Activated gamma-delta T cell (primary cell): ENCODE measurements at regions not wholly inside any gene's neighbourhood (a gene's known extent, or its start where the extent isn't known, plus 50 kb on each side); places are given as distances from the start of the nearest gene placed in this dataset.

Experiments used
- DNase-seq: peaks from one replicate; lab custom pipeline; 2025; lab: John Stamatoyannopoulos, UW

GRCh38 chr4:1495416-1496115, 89.3 kb upstream of the NKX1-1 start:
- no peak for DNase-seq

DNA sequence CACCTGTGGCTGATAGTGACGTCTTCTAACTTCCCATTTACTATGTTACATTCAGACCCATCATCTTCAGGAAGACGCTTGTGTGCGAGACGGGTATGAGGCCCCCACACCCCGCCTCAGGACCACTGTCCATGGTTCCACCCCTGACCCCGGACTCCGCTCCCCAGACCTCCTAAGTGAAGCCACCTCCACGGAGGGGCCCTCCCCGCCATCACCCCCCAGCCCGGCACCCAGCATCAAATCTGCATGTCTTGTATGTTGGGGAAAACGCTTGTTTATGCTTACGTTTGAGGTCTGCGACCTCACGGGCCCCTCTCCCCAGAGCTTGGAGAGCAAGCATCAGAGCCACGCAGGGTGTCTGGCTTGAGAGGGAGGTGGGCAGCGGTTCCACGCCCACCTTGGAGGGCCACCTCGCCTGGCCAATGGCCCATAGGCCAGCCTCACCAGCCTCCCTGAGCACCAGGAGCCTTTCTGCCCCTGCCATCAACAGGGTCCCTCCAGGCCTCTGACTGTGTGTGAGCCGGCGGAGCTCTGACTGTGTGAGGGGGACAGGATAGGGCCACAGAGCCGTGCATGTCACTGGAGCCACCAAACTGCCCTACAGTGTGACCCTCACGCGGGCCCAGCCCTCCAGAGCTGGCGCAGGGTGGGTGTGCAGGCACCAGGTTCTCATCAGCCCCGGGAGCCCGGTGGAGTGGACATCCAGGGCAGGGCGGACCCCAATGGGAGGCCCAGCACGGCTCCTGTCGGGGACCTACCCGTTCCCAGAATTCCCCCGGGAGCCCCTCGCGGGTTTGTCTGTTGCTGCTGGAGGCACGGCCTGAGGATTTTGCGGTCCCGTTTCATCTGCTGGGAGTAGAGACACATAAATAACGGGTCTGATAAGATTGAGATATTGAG, 88.4 kb upstream of the NKX1-1 start:
- no peak for DNase-seq

- DNase-seq, result no peak
These were observed 87.5 kb upstream of the NKX1-1 start for GRCh38 chr4:1493540-1494287.

DNA sequence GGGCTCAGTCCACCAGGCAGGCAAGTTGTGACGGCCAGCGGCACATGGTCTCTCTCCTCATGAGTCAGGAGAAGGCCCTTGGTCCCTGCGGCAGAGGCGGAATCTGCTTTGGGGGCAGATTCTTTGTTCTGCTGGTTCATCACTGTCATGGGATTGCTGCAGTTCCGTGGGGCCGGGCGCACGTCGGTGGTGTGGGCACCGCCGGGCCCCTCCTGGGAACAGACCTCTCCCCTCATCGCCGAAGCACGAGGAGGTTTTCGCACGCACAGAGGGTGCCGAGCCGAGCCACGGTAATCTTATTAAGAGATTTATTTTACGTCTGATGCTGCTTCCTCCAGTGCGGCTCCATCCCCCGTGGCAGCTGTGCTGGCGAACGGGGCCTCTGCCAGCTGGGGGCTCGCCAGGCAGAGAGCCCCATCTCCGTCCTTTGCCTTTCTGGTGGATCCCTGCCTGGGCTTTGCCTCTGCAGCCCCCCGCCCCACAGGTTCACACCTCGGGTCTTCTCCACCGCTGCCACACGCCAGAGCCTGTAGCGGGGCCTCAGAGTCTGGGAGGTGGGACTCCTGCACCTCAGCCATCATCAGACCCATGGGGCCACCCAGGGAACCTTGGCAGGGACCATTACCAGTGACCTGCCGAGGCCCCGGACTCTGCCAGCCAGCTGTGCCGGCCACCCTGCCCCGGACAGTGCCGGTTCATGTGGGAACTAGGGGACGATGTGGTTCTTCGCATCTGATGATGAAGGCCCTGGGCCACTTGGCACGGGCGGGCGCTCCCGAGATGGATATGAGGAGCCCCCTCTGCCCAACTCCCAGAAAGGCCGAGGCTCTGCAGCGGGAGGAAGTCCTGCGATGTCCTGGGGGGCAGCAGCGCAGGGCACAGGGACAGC, 86.7 kb upstream of the NKX1-1 start:
- no peak for DNase-seq

DNA sequence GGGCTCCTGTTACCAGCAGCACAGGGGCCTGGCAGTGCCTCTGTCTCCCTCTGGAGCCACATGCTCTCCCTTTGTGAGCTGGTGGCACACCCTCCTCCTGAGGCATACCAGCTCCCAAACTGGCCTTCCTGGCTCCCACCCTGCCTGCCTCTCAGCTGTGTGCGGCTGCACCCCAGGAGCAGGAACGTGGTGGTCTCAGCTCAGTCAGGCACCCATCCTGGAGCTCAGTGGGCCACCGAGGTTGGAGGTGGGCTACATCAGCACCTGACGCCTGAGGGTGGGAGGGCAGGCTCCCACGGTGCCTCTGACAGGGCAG, 85.9 kb upstream of the NKX1-1 start:
- no peak for DNase-seq

DNA sequence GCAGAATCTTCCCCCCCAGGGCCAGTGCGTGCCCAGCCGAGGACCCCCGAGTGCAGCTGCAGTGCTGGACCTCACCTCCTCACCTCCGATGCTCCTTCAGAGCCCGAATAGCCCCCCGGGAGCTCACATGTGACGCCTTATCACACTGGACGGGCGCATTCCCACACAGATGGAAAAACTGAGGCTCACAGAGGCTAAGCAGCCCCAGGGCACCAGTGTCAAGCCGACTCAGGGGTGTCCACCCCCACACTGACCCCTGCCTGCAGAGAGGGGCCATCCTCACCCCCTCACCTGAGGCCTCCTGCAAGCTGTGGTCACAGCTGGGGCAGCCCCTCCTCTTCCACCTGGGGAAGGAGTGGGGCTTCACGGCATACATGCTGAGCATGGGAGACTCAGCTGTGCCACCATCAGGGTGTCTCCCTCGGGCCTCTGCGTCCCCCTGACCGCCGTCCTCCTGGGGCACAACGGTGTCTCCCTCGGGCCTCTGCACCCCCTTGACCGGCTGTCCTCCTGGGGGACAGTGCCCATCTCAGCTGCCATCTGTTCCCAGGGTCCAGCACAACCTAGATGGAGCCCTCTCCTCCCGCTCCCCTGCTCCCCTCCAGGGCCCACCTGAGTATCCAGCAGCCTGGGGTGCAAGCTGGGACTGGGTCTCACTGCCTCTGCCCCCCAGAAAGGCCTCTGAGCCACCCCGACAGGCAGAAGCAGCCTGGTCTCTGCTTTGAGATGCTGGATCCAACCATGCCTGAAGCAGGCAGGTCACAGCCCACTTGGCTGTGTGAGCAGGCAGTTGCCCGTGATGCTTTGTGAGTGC, 85.3 kb upstream of the NKX1-1 start:
- DNase-seq, result no peak

DNA sequence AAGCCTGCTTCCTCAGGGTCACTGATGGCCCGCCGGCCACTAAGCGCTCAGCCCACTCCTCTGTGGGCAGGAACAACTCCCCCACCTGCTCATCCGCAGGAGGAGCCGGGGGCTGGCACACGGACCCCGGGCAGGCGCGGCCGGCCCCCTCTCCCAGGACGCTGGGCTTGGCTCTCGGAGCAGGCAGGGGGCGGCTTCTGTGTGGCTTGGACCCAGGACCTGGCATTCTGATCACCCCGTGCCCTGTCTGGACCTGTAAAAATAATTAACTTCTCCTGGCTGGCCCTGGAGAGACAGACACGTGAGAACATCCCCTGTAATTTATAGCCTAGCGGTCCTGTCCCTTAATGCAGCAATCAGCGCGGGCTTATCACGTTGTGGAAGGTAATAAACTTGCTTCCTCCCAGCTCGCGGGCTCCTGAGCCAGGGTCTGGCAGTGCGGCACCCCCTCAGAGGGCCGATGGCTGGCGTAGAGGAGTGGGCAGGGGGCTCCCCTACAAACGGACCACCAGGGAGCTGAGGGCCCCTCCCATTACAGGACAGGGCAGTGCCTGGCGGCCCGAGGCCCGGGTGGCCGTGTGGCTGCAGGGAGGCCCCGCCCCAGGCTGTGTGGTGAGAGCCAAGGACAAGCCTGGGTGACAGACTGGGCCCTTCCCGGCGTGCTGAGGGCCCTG, 84.5 kb upstream of the NKX1-1 start:
- no peak for DNase-seq

DNA sequence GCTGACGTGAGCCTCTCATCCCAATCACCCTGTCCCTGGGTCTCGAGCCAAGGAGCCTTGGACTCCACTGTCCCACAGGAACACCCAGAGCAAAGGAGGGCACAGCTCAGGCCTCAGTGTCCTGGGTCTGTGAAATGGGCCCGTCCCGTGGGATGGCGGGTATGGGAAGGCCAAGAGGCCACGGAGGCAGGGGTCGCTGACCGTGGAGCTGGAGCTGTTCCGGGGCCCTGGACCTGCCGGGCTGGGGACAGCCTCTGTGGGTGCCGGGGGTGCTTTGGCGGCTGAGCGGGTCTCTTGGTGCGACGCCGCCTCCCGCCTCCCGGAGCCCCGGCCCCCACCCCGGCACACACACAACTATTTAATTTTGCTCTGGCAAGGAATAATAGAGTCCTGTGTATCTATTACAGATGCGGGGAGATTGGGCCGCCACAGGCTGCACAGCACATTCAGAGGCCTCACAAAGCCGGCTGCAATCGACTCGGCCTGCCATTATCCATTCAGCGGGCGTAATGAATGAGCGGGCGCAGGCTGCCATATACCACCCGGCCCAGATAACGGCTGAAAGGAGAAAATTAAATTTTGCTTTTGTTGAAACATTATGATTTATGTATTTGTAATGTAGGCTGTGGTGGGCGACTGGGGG, 83.9 kb upstream of the NKX1-1 start:
- DNase-seq, result no peak

DNA sequence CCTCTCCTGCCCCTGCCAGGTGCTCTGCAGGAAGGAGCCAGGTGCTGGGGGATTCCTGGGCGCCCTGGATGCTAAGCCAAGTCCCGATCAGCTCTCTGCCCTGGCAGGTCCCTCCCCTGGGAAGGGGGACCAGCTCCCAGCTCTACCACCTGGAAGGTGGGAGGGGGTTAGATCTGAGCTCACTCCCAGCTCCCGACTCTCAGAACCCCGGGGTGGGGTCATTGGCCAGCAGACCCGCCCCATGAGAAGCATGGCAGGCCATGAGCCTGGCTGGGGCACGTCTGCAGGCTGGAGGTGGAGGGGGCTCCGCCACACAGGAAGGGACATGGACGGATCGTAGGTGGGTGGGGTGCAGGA, 83.4 kb upstream of the NKX1-1 start:
- no peak for DNase-seq

DNA sequence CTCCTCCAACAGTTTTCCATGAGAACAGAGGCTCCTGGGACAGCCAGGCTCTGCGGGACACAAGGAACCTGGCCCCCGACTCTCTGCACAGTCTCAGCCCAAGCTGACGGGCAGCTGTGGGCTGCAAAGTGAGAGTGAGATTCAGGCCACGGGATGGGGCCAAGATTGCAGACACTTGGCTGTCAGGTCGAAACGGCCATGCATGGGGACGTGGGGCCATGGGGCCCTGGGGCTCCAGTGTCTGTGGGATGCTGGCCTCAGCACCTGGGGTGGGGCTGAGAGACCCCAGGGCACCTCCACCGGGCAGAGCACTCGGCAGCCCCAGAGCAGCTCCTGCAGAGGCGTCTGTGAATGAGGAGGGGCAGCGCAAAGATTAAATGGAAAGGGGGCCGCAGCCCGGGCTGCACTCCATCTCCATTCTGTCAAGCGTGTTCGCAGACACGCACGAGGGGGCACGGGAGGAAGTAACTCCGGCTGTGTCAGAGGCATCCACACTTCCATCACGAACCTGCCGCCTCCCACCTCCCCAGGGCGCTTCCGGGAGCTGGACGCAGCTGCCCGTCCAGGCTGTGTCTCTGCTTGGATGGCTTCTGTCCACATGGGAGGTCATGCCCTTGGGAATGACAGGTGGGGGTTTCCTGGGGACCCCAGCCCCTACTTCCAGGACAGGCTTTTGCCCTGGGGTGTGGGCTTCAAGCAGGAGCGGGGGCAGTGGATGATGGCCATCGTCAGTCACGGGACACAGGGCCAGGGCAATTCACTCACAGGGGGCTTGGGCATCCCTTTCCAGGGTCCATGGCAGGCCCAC, 82.8 kb upstream of the NKX1-1 start:
- DNase-seq, result no peak

- no peak for DNase-seq
These were observed 82.1 kb upstream of the NKX1-1 start for GRCh38 chr4:1488357-1488756.

DNA sequence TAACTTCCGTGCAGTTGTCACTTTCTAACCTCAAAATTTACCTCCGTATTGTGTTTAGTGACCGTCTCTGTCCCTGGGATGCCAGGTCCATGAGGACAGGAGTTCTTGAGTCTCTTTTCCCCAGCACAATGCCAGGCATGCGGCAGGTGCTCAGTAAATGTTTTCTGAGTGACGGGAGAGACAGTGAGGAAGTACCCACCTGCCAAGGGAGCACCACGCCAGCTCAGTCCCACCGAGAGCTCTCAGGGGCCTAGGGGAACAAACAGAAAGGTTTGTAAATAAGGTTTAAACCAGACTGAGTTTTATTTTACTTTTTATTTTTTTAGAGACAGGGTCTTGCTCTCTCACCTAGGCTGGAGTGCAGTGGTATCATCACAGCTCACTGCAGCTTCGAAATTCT, 81.5 kb upstream of the NKX1-1 start:
- DNase-seq, result no peak

DNA sequence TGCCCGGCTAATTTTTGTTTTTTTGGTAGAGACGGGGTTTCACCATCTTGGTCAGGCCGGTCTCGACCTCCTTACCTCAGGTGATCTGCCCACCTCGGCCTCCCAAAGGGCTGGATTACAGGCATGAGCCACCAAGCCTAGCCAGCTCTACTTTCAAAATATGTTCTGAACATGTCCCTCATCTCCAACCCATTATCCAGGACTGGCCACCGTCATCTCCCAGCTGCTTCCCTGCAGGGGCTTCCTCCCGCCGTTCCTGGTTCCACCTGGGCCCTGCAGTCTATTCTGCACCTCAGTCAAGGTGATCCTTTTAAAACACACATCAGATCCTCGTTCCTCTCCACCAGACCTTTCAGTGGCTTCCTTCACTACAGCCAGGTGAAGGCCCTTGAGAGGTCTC, 80.9 kb upstream of the NKX1-1 start:
- DNase-seq, result no peak

GRCh38 chr4:1485280-1485679, 79.0 kb upstream of the NKX1-1 start:
- DNase-seq, result no peak

DNA sequence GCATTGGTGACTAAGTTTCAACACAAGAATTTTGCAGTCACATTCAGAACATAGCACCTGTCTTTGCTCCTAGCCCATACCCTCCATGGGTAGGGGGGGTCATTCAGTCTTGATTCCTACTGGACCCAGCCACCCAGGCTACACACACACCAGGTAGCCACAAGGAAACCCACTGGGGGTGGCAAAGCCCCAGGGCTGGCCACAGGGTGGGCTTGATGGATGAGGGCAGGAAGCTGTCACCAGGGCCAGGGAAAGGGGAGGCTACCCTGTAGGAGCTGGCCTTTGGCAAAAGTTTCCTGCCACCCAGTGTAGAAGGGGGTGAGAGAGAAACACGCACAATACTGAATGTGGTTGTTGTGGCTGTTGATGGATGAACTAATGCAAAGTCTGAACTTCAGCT, 74.5 kb upstream of the NKX1-1 start:
- no peak for DNase-seq

GRCh38 chr4:1479454-1479853, 73.2 kb upstream of the NKX1-1 start:
- DNase-seq, result no peak

DNA sequence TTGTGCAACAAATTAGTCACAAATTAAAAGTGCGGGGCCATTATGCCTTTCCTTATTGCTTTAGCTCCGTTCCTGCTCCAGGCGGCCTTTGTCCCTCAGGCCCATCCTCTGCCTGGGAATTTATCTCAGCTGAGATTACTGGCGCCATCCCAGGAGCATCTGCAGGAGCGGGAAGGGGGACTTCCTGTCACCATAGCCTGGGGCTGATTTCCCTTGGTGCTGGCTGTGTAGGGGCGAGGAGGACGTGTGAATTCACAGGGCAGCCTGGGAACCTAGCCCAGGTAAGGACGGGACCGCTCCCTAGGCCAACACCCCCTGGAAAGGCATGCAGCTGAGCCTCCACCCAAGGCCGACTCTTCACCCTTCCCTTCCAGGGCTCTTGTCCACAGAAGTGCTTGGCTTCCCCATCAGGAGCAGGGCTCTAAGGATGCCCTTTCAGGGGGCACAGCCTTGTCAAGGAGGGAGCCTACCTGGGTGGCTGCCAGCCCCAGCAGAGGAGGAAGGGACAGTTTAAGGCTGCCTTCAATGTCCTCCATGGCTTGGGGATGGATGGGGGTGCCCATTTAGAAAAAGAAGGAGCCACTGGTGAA, 72.6 kb upstream of the NKX1-1 start:
- no peak for DNase-seq

DNA sequence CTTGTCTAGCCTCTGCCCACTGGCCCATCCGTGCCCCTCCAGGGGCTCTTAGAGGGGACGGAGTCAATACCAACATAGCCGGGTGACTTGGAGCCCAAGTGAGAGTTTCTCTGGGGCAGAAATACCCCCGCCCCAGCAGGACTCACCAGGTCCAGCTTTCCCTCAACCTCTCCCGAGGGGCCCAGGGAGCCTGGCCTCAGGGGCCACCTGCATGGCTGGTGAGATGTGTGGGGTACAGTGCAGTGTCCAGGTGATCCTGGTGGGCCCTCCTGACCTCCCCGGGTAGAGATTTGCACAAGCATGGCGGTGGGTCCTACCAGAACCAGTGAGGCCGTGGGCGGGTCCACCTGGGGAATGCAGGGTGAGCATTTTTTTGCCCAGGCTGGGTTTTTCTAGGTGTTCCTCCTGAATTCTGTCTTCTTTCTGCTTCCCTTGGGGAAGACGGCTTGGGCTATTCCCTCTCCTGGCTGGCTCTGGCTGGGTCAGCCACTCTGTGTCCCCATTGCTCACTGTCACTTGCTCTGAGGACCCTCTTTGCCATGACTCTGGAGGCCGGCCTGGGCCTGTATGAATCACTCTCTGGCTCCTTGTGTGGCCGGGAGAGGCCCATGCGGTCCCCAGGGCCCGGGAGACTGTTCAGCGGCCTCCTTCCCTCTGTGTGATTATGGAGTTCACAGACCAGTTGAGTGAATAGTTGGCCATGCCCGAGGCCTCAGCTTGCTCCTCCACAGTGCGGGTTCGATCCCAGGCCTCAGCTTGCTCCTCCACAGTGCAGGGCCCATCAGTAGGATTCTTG, 71.0 kb upstream of the NKX1-1 start:
- DNase-seq, result no peak
